Epithelial cell of esophagus (primary cell): ENCODE measurements at regions not wholly inside any gene's neighbourhood (a gene's known extent, or its start where the extent isn't known, plus 50 kb on each side); places are given as distances from the start of the nearest gene placed in this dataset.
"Not testable (repeated sequence)": the region's sequence is repeated elsewhere in the genome, so short reads cannot be mapped to it uniquely, and the experiment has no call there.

Source experiments
- DNase-seq: peaks from one replicate; pipeline ENCODE4 v3.0.0; 2010; ENCODE audit warnings: low read depth
- H3K4me3 ChIP-seq: 2 replicates; pipeline ENCODE4 v1.5.1; 2011; ENCODE audit warnings: mild to moderate bottlenecking, low read length, control low read depth
- CTCF ChIP-seq: IDR thresholded peaks from 2 replicates; pipeline ENCODE4 v1.5.1; 2011; ENCODE audit warnings: low read depth, mild to moderate bottlenecking, low read length, control low read depth, inconsistent platforms; ENCODE audit not compliant: insufficient read depth; ENCODE audit errors: missing control alignments

DNA sequence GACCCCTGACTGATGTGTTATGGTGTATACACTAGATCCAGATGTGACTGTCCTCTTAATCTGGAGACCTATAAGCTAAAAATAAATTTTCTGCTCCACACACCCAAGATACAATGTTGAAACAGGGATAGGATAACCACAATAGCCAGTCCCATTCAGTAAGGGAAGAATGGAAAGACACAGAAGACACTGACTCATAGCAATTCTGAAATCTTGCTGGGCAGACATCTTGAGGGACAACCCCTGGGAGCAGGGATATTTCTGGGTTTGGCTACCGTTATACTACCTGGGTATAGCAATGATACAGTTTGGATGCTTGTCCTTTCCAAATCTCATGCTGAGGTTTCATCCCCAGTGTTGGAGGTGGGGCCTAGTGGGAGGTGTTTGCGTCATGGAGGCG, 93.9 kb downstream of the BUD13 start:
- TF ChIP-seq CTCF: no peak
- no peak for DNase-seq
- H3K4me3 ChIP-seq: no peak overlapping the region

GRCh38 chr11:116667318-116667717, 105.5 kb downstream of the BUD13 start:
- not testable (repeated sequence) for DNase-seq, H3K4me3 ChIP-seq

GRCh38 chr11:116666673-116667249, 106.0 kb downstream of the BUD13 start:
- not testable (repeated sequence) for H3K4me3 ChIP-seq, DNase-seq

- no peak for DNase-seq
- no peak overlapping the region for H3K4me3 ChIP-seq
- no peak for TF ChIP-seq CTCF
Measured at GRCh38 chr11:116665523-116665922, 107.3 kb downstream of the BUD13 start.

DNA sequence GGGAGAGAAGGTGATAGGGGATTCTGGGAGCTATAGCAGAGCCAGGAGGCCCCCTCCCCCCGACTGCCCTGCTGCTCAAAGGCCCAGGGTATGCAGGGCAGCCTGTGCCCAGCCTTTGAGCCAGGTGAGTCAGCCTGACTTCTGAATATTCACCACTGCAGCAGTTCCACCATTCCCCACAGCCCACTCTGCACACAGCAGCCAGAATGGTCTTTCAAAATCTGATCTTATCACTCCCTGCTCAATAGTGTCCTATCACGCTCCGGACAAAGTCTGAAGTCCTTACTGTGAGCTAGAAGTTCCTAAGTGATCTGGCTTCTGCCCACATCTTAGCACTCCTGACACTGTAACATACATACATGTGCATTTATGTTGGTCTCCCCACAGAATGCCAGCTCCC, 111.7 kb downstream of the BUD13 start:
- no peak overlapping the region for H3K4me3 ChIP-seq
- no peak for TF ChIP-seq CTCF
- no peak for DNase-seq

DNA sequence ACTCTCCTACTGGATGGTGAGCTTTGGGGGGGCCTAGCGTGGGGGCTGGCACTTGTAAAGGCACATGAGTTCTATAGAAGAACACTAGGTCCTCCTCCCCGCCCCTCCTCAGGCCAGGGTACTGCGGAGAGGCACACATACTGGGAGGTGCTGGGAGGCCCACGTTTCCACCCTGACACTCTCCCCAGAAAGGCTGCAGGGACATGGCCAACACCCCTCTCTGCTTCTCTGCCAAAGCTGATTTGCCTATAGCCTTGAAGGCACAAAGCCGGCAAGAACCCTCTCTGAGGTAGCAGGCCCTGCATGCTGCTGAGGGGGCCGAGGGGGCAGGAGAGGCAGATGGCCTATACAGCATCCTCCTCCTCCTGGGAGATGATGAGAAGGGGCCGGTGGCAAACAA, 112.8 kb downstream of the BUD13 start:
- DNase-seq: no peak
- H3K4me3 ChIP-seq: no peak overlapping the region
- no peak for TF ChIP-seq CTCF

- H3K4me3 ChIP-seq: no peak overlapping the region
- no peak for DNase-seq
- no peak for TF ChIP-seq CTCF
Measured at GRCh38 chr11:116658876-116659535, 113.8 kb downstream of the BUD13 start.

GRCh38 chr11:116657842-116658825, 114.7 kb downstream of the BUD13 start:
- DNase-seq: no peak
- TF ChIP-seq CTCF: no peak
- no peak overlapping the region for H3K4me3 ChIP-seq
